ENCODE measurements at regions not wholly inside any gene's neighbourhood (a gene's known extent, or its start where the extent isn't known, plus 50 kb on each side); places are given as distances from the start of the nearest gene placed in this dataset.

- TF ChIP-seq CTCF (IDR thresholded peaks at IDR 0.05; ENCODE audit: low read depth, low read length, missing control alignments): no peak
- DNase-seq: no peak
- no peaks in the 10 kb centered on the region for H3K27me3 ChIP-seq (replicated peaks)
- in situ Hi-C loops (cut with HindIII; ENCODE audit: low pct_ligation_motif_present, low sequenced_read_pairs): no loop called here
- no peak overlapping the region for H3K4me3 ChIP-seq (ENCODE audit: low read depth, low read length)
- no peak overlapping the region for H3K27ac ChIP-seq
- no peaks in the 10 kb centered on the region for H3K36me3 ChIP-seq (replicated peaks)
Observed at GRCh38 chr7:119105381-119105780, 880.9 kb downstream of the ANKRD7 start.

- DNase-seq: no peak
- Histone ChIP-seq H3K36me3 (replicated peaks) (no peaks in the 10 kb centered on the region), H3K27ac (no peak overlapping the region), H3K4me3 (ENCODE audit: low read depth, low read length) (no peak overlapping the region), H3K27me3 (replicated peaks) (no peaks in the 10 kb centered on the region)
- in situ Hi-C loops (cut with HindIII; ENCODE audit: low pct_ligation_motif_present, low sequenced_read_pairs): no loop called here
- no peak for TF ChIP-seq CTCF (IDR thresholded peaks at IDR 0.05; ENCODE audit: low read depth, low read length, missing control alignments)
Observed at GRCh38 chr7:119123326-119123725, 898.8 kb downstream of the ANKRD7 start.

- DNase-seq: no peak
- H3K36me3 ChIP-seq (replicated peaks): no peaks in the 10 kb centered on the region
- in situ Hi-C loops (cut with HindIII; ENCODE audit: low pct_ligation_motif_present, low sequenced_read_pairs): no loop called here
- no peak overlapping the region for H3K27ac ChIP-seq
- no peak overlapping the region for H3K4me3 ChIP-seq (ENCODE audit: low read depth, low read length)
- no peak for TF ChIP-seq CTCF (IDR thresholded peaks at IDR 0.05; ENCODE audit: low read depth, low read length, missing control alignments)
- H3K27me3 ChIP-seq (replicated peaks): no peaks in the 10 kb centered on the region
Observed at GRCh38 chr7:119127706-119128105, 903.2 kb downstream of the ANKRD7 start.

GRCh38 chr7:119132436-119132835, 907.9 kb downstream of the ANKRD7 start:
- Histone ChIP-seq H3K4me3 (ENCODE audit: low read depth, low read length) (no peak overlapping the region), H3K27ac (no peak overlapping the region), H3K27me3 (replicated peaks) (no peaks in the 10 kb centered on the region), H3K36me3 (replicated peaks) (no peaks in the 10 kb centered on the region)
- in situ Hi-C loops (cut with HindIII; ENCODE audit: low pct_ligation_motif_present, low sequenced_read_pairs): no loop called here
- no peak for DNase-seq
- TF ChIP-seq CTCF (IDR thresholded peaks at IDR 0.05; ENCODE audit: low read depth, low read length, missing control alignments): no peak

GRCh38 chr7:119167431-119167830, 942.9 kb downstream of the ANKRD7 start:
- in situ Hi-C loops (cut with HindIII; ENCODE audit: low pct_ligation_motif_present, low sequenced_read_pairs): no loop called here

More at GRCh38 chr7:119167431-119167830, 942.9 kb downstream of the ANKRD7 start:
- Histone ChIP-seq H3K27me3 (replicated peaks) (no peaks in the 10 kb centered on the region), H3K4me3 (ENCODE audit: low read depth, low read length) (no peak overlapping the region), H3K27ac (no peak overlapping the region), H3K36me3 (replicated peaks) (no peaks in the 10 kb centered on the region)
- no peak for DNase-seq
- no peak for TF ChIP-seq CTCF (IDR thresholded peaks at IDR 0.05; ENCODE audit: low read depth, low read length, missing control alignments)

All from brain microvascular endothelial cell (primary cell).